PC-9 (cell line): ENCODE measurements at regions not wholly inside any gene's neighbourhood (a gene's known extent, or its start where the extent isn't known, plus 50 kb on each side); places are given as distances from the start of the nearest gene placed in this dataset.

ENCODE experiments used
- EZH2 ChIP-seq: fragments of 200-600 bp; sonication (generic); IDR thresholded peaks from 2 replicates; pipeline ENCODE4 v1.8.0; 2017; ENCODE audit warnings: antibody characterized with exemption, low read depth
- TF ChIP-seq, protein P1 (sequence below): fragments of 200-600 bp; sonication (generic); conservative IDR thresholded peaks from 2 replicates; pipeline ENCODE4 v1.6.1; 2017; ENCODE audit warnings: mixed run types, antibody characterized with exemption, mild to moderate bottlenecking, moderate library complexity

DNA sequence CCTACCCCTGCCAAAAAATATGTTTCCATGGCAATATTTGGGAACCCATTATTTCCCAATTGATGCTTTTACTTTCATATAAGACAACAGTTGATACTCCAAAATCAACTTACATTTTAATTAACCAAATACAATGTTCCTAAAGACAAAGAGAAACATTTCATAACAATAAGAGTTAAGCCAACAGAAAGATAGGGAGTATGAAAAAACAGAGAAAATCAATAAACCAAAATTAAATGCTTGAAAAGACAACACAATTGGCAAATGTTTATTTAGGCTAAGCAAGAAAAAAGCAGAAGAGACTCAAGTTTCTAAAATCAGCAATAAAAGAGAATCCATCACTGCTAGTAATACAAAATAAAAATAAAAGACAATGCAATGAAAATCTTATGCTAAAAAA is 123.1 kb upstream of the VPREB1 start:
- TF ChIP-seq, protein P1, sequence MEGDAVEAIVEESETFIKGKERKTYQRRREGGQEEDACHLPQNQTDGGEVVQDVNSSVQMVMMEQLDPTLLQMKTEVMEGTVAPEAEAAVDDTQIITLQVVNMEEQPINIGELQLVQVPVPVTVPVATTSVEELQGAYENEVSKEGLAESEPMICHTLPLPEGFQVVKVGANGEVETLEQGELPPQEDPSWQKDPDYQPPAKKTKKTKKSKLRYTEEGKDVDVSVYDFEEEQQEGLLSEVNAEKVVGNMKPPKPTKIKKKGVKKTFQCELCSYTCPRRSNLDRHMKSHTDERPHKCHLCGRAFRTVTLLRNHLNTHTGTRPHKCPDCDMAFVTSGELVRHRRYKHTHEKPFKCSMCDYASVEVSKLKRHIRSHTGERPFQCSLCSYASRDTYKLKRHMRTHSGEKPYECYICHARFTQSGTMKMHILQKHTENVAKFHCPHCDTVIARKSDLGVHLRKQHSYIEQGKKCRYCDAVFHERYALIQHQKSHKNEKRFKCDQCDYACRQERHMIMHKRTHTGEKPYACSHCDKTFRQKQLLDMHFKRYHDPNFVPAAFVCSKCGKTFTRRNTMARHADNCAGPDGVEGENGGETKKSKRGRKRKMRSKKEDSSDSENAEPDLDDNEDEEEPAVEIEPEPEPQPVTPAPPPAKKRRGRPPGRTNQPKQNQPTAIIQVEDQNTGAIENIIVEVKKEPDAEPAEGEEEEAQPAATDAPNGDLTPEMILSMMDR: no peak
- TF ChIP-seq EZH2: no peak
